Tibial artery (tissue), 4 donors: ENCODE measurements at regions not wholly inside any gene's neighbourhood (a gene's known extent, or its start where the extent isn't known, plus 50 kb on each side); places are given as distances from the start of the nearest gene placed in this dataset.

Source experiments
- DNase-seq, 2 donors: peaks; one replicate each; pipeline ENCODE4 v3.0.0-alpha.2; 2019
- H3K27ac ChIP-seq, 2 donors: fragments of 200-600 bp; sonication (generic) in 1 of 2; 1 replicate in 1 of 2; 2 replicates in 1 of 2; pipeline ENCODE4 v1.5.1; 2018 to 2019; ENCODE audit warnings: mild to moderate bottlenecking in 1 of 2
- H3K27me3 ChIP-seq, 2 donors: fragments of 200-600 bp; sonication (generic) in 1 of 2; one replicate each; pipeline versions ENCODE4 v1.5.1 to v1.6.0; 2016 to 2019
- H3K36me3 ChIP-seq, 3 donors: fragments of 200-600 bp; sonication (generic) in 2 of 3; one replicate each; pipeline ENCODE4 v1.5.1; 2016 to 2019; ENCODE audit warnings: mild to moderate bottlenecking in 2 of 3
- H3K4me1 ChIP-seq, 4 donors: fragments of 200-600 bp; sonication (generic) in 2 of 4; 1 replicate in 3 of 4; 2 replicates in 1 of 4; pipeline ENCODE4 v1.5.1; 2016 to 2019
- H3K4me3 ChIP-seq, 2 donors: fragments of 200-600 bp; sonication (generic) in 1 of 2; 1 replicate in 1 of 2; 2 replicates in 1 of 2; pipeline ENCODE4 v1.5.1; 2018 to 2019; ENCODE audit warnings: mild to moderate bottlenecking in 2 of 2
- H3K9me3 ChIP-seq, 3 donors: fragments of 200-600 bp; sonication (generic) in 1 of 3; one replicate each; pipeline ENCODE4 v1.5.1; 2016 to 2019
- CTCF ChIP-seq, 2 experiments: fragments of 200-600 bp in 1 of 2; fragments of 450-650 bp in 1 of 2; IDR thresholded peaks; one replicate each; pipeline ENCODE4 v1.5.1; 2017 to 2019; ENCODE audit warnings: antibody characterized with exemption in 2 of 2, mild to moderate bottlenecking in 1 of 2, moderate library complexity in 1 of 2
- intact Hi-C: fragments of 100-400 bp; cut with DNase I; formaldehyde crosslinking; loops from one replicate; pipeline ENCODE4 v1.15.0; 2023; ENCODE audit warnings: low total_unique reads

GRCh38 chr9:117903453-117903852 lies 199.2 kb downstream of the TLR4 start:
- DNase-seq: no peak
- TF ChIP-seq CTCF (IDR thresholded peaks at IDR 0.05): no peak
- Histone ChIP-seq H3K4me1 (no peaks in the 10 kb centered on the region), H3K27me3 (no peaks in the 10 kb centered on the region), H3K9me3 (no peaks in the 10 kb centered on the region), H3K27ac (no peak overlapping the region), H3K36me3 (no peaks in the 10 kb centered on the region), H3K4me3 (no peak overlapping the region)
- intact Hi-C loops: no loop called here

GRCh38 chr9:117906763-117907162 lies 202.6 kb downstream of the TLR4 start:
- no peaks in the 10 kb centered on the region for H3K27me3 ChIP-seq
- H3K9me3 ChIP-seq: peaks cover 0 to 9% (median 8%) of the 10 kb centered on the region in 3 donors
- TF ChIP-seq CTCF (IDR thresholded peaks at IDR 0.05): no peak
- intact Hi-C loops: no loop called here
- no peaks in the 10 kb centered on the region for H3K36me3 ChIP-seq
- DNase-seq: no peak
- H3K27ac ChIP-seq: no peak overlapping the region
- H3K4me1 ChIP-seq: no peaks in the 10 kb centered on the region
- H3K4me3 ChIP-seq: no peak overlapping the region

GRCh38 chr9:117907420-117907819 lies 203.2 kb downstream of the TLR4 start:
- intact Hi-C loops: no loop called here
- no peaks in the 10 kb centered on the region for H3K27me3 ChIP-seq
- no peak overlapping the region for H3K27ac ChIP-seq
- H3K9me3 ChIP-seq: peaks cover 0 to 15% (median 12%) of the 10 kb centered on the region in 3 donors
- no peak overlapping the region for H3K4me3 ChIP-seq
- H3K36me3 ChIP-seq: no peaks in the 10 kb centered on the region
- DNase-seq: no peak
- H3K4me1 ChIP-seq: no peaks in the 10 kb centered on the region
- TF ChIP-seq CTCF (IDR thresholded peaks at IDR 0.05): no peak

GRCh38 chr9:117916291-117916690 lies 212.1 kb downstream of the TLR4 start:
- no peak for DNase-seq
- Histone ChIP-seq H3K27ac (no peak overlapping the region), H3K9me3 (peaks cover 0 to 12% (median 9%) of the 10 kb centered on the region in 3 donors), H3K27me3 (no peaks in the 10 kb centered on the region), H3K4me3 (no peak overlapping the region), H3K36me3 (no peaks in the 10 kb centered on the region), H3K4me1 (no peaks in the 10 kb centered on the region)
- intact Hi-C loops: no loop called here
- no peak for TF ChIP-seq CTCF (IDR thresholded peaks at IDR 0.05)

GRCh38 chr9:117917873-117918272 lies 213.7 kb downstream of the TLR4 start:
- no peaks in the 10 kb centered on the region for H3K4me1 ChIP-seq
- intact Hi-C loops: no loop called here
- no peaks in the 10 kb centered on the region for H3K27me3 ChIP-seq
- no peak for DNase-seq
- H3K9me3 ChIP-seq: no peaks in the 10 kb centered on the region
- H3K27ac ChIP-seq: no peak overlapping the region
- no peak for TF ChIP-seq CTCF (IDR thresholded peaks at IDR 0.05)
- no peaks in the 10 kb centered on the region for H3K36me3 ChIP-seq
- no peak overlapping the region for H3K4me3 ChIP-seq

GRCh38 chr9:117919538-117919937 lies 215.3 kb downstream of the TLR4 start:
- no peak for DNase-seq
- Histone ChIP-seq H3K4me1 (no peaks in the 10 kb centered on the region), H3K9me3 (no peaks in the 10 kb centered on the region), H3K36me3 (no peaks in the 10 kb centered on the region), H3K27ac (no peak overlapping the region), H3K27me3 (no peaks in the 10 kb centered on the region), H3K4me3 (no peak overlapping the region)
- intact Hi-C loops: no loop called here
- TF ChIP-seq CTCF (IDR thresholded peaks at IDR 0.05): no peak
